Transverse colon (tissue), 4 donors: ENCODE measurements at regions not wholly inside any gene's neighbourhood (a gene's known extent, or its start where the extent isn't known, plus 50 kb on each side); places are given as distances from the start of the nearest gene placed in this dataset.

Source experiments
- DNase-seq: peaks from one replicate; pipeline ENCODE4 v3.0.0-alpha.2; 2019
- H3K27ac ChIP-seq, 4 donors: fragments of 200-600 bp; sonication (generic); 2 replicates each; pipeline ENCODE4 v1.5.1; 2016 to 2018; ENCODE audit warnings: inconsistent platforms in 4 of 4
- H3K27me3 ChIP-seq: fragments of 200-600 bp; sonication (generic); 2 replicates; pipeline ENCODE4 v1.5.1; 2017; ENCODE audit warnings: inconsistent platforms
- H3K36me3 ChIP-seq, 4 donors: fragments of 200-600 bp; sonication (generic); 2 replicates each; pipeline ENCODE4 v1.5.1; 2017 to 2019; ENCODE audit warnings: inconsistent platforms in 4 of 4
- H3K4me1 ChIP-seq, 4 donors: fragments of 200-600 bp; sonication (generic); 2 replicates each; pipeline ENCODE4 v1.5.1; 2017 to 2020; ENCODE audit warnings: inconsistent platforms in 4 of 4
- H3K4me3 ChIP-seq, 4 donors: fragments of 200-600 bp; sonication (generic); 1 replicate in 1 of 4; 2 replicates in 3 of 4; pipeline versions ENCODE4 v1.5.1 to v1.6.1; 2017 to 2019; ENCODE audit warnings: inconsistent platforms in 4 of 4
- H3K9me3 ChIP-seq, 2 donors: fragments of 200-600 bp; sonication (generic); 2 replicates each; pipeline ENCODE4 v1.5.1; 2017 to 2019; ENCODE audit warnings: inconsistent platforms in 2 of 2
- EP300 ChIP-seq: sonication (generic); formaldehyde crosslinking; IDR thresholded peaks from one replicate; pipeline ENCODE4 v1.6.1; 2017; ENCODE audit warnings: antibody characterized with exemption, low read depth
- POLR2A ChIP-seq: fragments of 450-650 bp; IDR thresholded peaks from one replicate; pipeline ENCODE4 v1.6.1; 2016; ENCODE audit warnings: antibody characterized with exemption, mild to moderate bottlenecking, moderate library complexity
- POLR2AphosphoS5 ChIP-seq, 3 donors: sonication (generic); formaldehyde crosslinking; IDR thresholded peaks; one replicate each; pipeline ENCODE4 v1.6.1; 2016; ENCODE audit warnings: antibody characterized with exemption in 3 of 3
- WGBS, 2 donors: methylation state at CpG; one replicate each; pipeline ENCODE4 v1.1.5; 2018; ENCODE audit warnings: low coverage in 1 of 2; 5-methylcytosine and 5-hydroxymethylcytosine counted together
- in situ Hi-C, 4 donors: fragments of 200-750 bp; cut with MboI; loops; one replicate each; pipeline versions ENCODE4 v1.15.0 to v1.15.1; 2017; ENCODE audit warnings: low sequenced_read_pairs in 3 of 4, low pct_ligation_motif_present in 1 of 4, low pct_unique_long_range_greater_than_20kb in 1 of 4
- intact Hi-C: fragments of 100-400 bp; cut with DNase I; formaldehyde crosslinking; loops from one replicate; pipeline ENCODE4 v1.15.1; 2023; ENCODE audit warnings: low total_unique reads
- TF ChIP-seq, protein P1 (sequence below), 5 experiments: fragments of 200-600 bp in 3 of 5; fragments of 450-650 bp in 2 of 5; sonication (generic) in 3 of 5; IDR thresholded peaks; 1 replicate in 2 of 5; 2 replicates in 3 of 5; pipeline ENCODE4 v1.5.1; 2016 to 2017; ENCODE audit warnings: antibody characterized with exemption in 5 of 5, inconsistent platforms in 3 of 5, mild to moderate bottlenecking in 2 of 5, moderate library complexity in 1 of 5

DNA sequence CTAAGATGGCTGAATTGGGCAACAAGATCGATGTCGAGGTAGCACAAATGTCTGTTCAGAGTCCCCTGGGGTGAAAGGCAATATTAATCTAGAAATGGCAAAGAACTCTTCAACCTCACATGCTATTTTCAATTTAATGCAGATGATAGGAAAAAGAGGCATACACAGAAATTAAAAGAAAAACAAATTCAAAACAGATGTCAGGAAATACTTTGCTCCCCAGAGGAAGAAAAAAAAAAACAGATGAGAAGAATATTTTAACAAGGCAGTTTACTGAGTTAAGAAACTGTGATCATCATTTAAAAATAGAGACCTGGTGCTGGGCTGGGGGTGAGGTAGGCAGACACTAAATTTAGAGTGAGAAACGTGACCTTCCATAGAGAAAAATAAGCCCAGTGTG lies 421.9 kb upstream of the ARGLU1 start:
- TF ChIP-seq EP300 (no peak), POLR2AphosphoS5 (IDR thresholded peaks at IDR 0.05) (no peak), POLR2A (no peak)
- TF ChIP-seq, protein P1, sequence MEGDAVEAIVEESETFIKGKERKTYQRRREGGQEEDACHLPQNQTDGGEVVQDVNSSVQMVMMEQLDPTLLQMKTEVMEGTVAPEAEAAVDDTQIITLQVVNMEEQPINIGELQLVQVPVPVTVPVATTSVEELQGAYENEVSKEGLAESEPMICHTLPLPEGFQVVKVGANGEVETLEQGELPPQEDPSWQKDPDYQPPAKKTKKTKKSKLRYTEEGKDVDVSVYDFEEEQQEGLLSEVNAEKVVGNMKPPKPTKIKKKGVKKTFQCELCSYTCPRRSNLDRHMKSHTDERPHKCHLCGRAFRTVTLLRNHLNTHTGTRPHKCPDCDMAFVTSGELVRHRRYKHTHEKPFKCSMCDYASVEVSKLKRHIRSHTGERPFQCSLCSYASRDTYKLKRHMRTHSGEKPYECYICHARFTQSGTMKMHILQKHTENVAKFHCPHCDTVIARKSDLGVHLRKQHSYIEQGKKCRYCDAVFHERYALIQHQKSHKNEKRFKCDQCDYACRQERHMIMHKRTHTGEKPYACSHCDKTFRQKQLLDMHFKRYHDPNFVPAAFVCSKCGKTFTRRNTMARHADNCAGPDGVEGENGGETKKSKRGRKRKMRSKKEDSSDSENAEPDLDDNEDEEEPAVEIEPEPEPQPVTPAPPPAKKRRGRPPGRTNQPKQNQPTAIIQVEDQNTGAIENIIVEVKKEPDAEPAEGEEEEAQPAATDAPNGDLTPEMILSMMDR (IDR thresholded peaks at IDR 0.05): no peak
- in situ Hi-C loops (no loop called here), intact Hi-C loops (no loop called here)
- no peaks in the 10 kb centered on the region for H3K9me3 ChIP-seq
- DNase-seq: no peak
- no peak overlapping the region for H3K27ac ChIP-seq
- WGBS, 2 donors: 78 to 87% methylated on average over 3 of the region's 3 CpGs
- no peak overlapping the region for H3K4me3 ChIP-seq
- no peaks in the 10 kb centered on the region for H3K27me3 ChIP-seq
- no peaks in the 10 kb centered on the region for H3K4me1 ChIP-seq
- no peaks in the 10 kb centered on the region for H3K36me3 ChIP-seq

DNA sequence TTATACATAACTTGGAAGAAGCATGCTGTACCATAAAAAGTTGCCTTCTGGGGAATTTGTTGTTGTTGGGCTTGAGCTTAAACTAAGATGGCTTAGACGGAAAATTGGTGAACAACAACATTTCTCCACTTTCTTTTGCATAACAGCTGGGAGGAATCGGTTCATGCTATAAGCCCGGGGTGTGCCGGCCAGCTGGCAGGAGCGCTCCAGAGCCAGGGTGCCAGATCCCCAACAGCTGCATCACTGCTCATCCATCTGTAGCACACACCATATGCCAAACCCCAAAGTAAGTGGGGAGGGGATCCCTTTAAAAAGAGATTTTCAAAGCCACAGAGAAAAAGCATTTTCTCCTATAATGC lies 419.5 kb upstream of the ARGLU1 start:
- no peak overlapping the region for H3K4me3 ChIP-seq
- H3K27ac ChIP-seq: no peak overlapping the region
- no peak for DNase-seq
- intact Hi-C loops: no loop called here
- no peaks in the 10 kb centered on the region for H3K27me3 ChIP-seq
- no peak for TF ChIP-seq EP300
- no peak for TF ChIP-seq POLR2A
- TF ChIP-seq, protein P1 (IDR thresholded peaks at IDR 0.05): no peak
- TF ChIP-seq POLR2AphosphoS5 (IDR thresholded peaks at IDR 0.05): no peak
- 66 to 72% methylated on average over 2 to 5 of the region's 5 CpGs for WGBS, 2 donors
- in situ Hi-C loops: no loop called here
- no peaks in the 10 kb centered on the region for H3K9me3 ChIP-seq
- H3K36me3 ChIP-seq: no peaks in the 10 kb centered on the region
- H3K4me1 ChIP-seq: no peaks in the 10 kb centered on the region

DNA sequence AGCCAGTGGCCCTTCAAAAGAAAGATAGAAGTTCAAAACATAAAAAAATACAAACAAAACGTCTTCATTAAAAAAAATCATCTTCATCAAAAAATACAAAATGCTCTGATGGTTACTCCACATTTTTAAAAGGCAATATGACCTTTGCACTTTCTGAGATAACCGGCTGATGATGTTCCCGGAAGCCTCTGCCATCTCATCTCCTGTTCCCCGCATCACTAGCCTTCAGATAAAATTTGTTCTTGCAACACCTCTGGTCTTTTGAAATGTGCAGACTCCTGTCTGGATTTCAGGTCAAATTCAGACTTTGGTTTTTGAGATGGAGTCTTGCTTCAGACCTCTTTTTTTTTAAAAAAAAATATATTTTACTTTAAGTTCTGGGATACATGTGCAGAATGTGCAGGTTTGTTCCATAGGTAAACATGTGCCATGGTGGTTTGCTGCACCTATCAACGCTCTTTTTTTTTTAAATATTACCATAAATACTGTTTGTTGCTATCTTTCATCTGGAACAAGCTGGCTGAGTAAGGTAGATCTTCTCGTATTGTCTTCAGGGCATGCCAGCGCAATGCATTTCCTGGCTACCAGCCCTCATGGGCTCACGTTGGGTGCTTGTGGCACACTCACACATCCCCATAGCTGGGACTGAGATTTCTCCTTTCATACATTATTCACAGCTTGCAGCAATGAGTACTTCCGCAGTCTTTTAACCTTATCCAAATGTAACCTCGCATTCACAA lies 418.9 kb upstream of the ARGLU1 start:
- 68 to 82% methylated on average over 8 to 10 of the region's 10 CpGs for WGBS, 2 donors
- TF ChIP-seq POLR2A (no peak), EP300 (no peak), POLR2AphosphoS5 (IDR thresholded peaks at IDR 0.05) (no peak)
- TF ChIP-seq, protein P1 (IDR thresholded peaks at IDR 0.05): no peak
- H3K4me3 ChIP-seq: no peak overlapping the region
- in situ Hi-C loops: no loop called here
- no peaks in the 10 kb centered on the region for H3K9me3 ChIP-seq
- no peaks in the 10 kb centered on the region for H3K36me3 ChIP-seq
- H3K27ac ChIP-seq: no peak overlapping the region
- H3K27me3 ChIP-seq: no peaks in the 10 kb centered on the region
- no peak for DNase-seq
- H3K4me1 ChIP-seq: no peaks in the 10 kb centered on the region
- intact Hi-C loops: no loop called here

DNA sequence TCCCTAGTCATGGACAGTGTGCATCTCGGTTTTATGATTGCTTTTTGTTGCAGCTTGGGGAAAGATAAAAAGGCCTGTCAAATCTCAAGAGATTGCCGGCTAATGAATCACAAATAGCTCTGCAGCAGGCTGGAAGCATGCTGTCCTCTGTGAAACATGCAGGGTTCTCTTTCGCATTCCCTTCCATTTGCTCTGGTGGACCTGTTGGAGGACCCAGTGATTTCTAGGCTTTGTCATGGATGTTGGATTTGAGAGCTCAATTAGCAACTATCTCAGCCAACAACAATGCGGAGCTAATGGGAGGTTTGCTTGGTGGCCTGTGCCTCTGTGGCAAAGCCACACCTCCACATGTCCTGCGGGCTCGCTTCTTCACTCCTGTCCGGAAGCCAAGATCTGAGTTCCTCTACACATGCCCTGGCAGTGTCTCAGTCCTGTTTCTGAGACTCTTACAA lies 418.1 kb upstream of the ARGLU1 start:
- WGBS, 2 donors: 58 to 60% methylated on average over 5 to 7 of the region's 7 CpGs
- in situ Hi-C loops: no loop called here
- no peak overlapping the region for H3K27ac ChIP-seq

More for the DNA sequence above, 418.1 kb upstream of the ARGLU1 start:
- H3K9me3 ChIP-seq: no peaks in the 10 kb centered on the region
- no peak overlapping the region for H3K4me3 ChIP-seq
- no peaks in the 10 kb centered on the region for H3K36me3 ChIP-seq
- TF ChIP-seq, protein P1 (IDR thresholded peaks at IDR 0.05): no peak
- TF ChIP-seq EP300 (no peak), POLR2AphosphoS5 (IDR thresholded peaks at IDR 0.05) (no peak), POLR2A (no peak)
- H3K27me3 ChIP-seq: no peaks in the 10 kb centered on the region
- no peak for DNase-seq
- intact Hi-C loops: no loop called here
- no peaks in the 10 kb centered on the region for H3K4me1 ChIP-seq
